Smooth muscle cell (in vitro differentiated cells): ENCODE measurements at regions not wholly inside any gene's neighbourhood (a gene's known extent, or its start where the extent isn't known, plus 50 kb on each side); places are given as distances from the start of the nearest gene placed in this dataset.

Experiments used
- DNase-seq: peaks from one replicate; lab custom pipeline; 2025; ENCODE audit not compliant: unreplicated experiment; lab: John Stamatoyannopoulos, UW
- H2AFZ ChIP-seq: fragments of 200-600 bp; sonication (generic); 2 replicates; pipeline ENCODE4 v1.6.0; 2016; ENCODE audit warnings: antibody characterized with exemption, low read depth, mild to moderate bottlenecking
- H3F3A ChIP-seq: fragments of 200-600 bp; sonication (generic); 2 replicates; pipeline ENCODE4 v1.6.0; 2017; ENCODE audit warnings: antibody characterized with exemption, low read depth
- H3K27ac ChIP-seq: fragments of 200-600 bp; sonication (generic); 2 replicates; pipeline ENCODE4 v1.5.1; 2016; ENCODE audit warnings: low read depth, mild to moderate bottlenecking
- H3K27me3 ChIP-seq: fragments of 200-600 bp; sonication (generic); 2 replicates; pipeline ENCODE4 v1.6.1; 2016; ENCODE audit warnings: low read depth, mild to moderate bottlenecking
- H3K36me3 ChIP-seq: fragments of 200-600 bp; sonication (generic); 2 replicates; pipeline ENCODE4 v1.5.1; 2016; ENCODE audit warnings: low read depth
- H3K4me1 ChIP-seq: fragments of 200-600 bp; sonication (generic); 2 replicates; pipeline ENCODE4 v1.5.1; 2016; ENCODE audit warnings: low read depth
- H3K4me2 ChIP-seq: fragments of 200-600 bp; sonication (generic); 2 replicates; pipeline ENCODE4 v1.6.0; 2016; ENCODE audit warnings: mild to moderate bottlenecking
- H3K4me3 ChIP-seq: fragments of 200-600 bp; sonication (generic); 2 replicates; pipeline ENCODE4 v1.5.1; 2016; ENCODE audit warnings: mild to moderate bottlenecking
- H3K79me2 ChIP-seq: fragments of 200-600 bp; sonication (generic); 2 replicates; pipeline ENCODE4 v1.6.0; 2016; ENCODE audit warnings: low read depth, mild to moderate bottlenecking
- H3K9ac ChIP-seq: fragments of 200-600 bp; sonication (generic); 2 replicates; pipeline ENCODE4 v1.6.0; 2016; ENCODE audit warnings: low read depth
- H3K9me3 ChIP-seq: fragments of 200-600 bp; sonication (generic); replicated peaks from 2 replicates; pipeline ENCODE4 v1.5.1; 2016; ENCODE audit warnings: low read depth
- H4K20me1 ChIP-seq: fragments of 200-600 bp; sonication (generic); 2 replicates; pipeline ENCODE4 v1.6.0; 2016; ENCODE audit warnings: low read depth
- CTCF ChIP-seq: fragments of 200-600 bp; sonication (generic); IDR thresholded peaks from 2 replicates; pipeline ENCODE4 v1.5.1; 2017; ENCODE audit warnings: borderline replicate concordance, mild to moderate bottlenecking, antibody characterized with exemption; ENCODE audit not compliant: insufficient read depth, poor library complexity, severe bottlenecking
- WGBS: methylation state at CpG from one replicate; pipeline ENCODE4 v1.1.7; 2016; ENCODE audit warnings: low lambda C conversion rate; 5-methylcytosine and 5-hydroxymethylcytosine counted together

- Histone ChIP-seq H3K4me2 (no peak overlapping the region), H3K4me3 (no peak overlapping the region), H3K27ac (no peak overlapping the region), H4K20me1 (no peaks in the 10 kb centered on the region), H3F3A (no peaks in the 10 kb centered on the region), H3K9me3 (no peaks in the 10 kb centered on the region), H3K36me3 (no peaks in the 10 kb centered on the region), H3K79me2 (no peaks in the 10 kb centered on the region), H3K4me1 (no peaks in the 10 kb centered on the region), H2AFZ (no peak overlapping the region), H3K27me3 (no peaks in the 10 kb centered on the region), H3K9ac (no peak overlapping the region)
- no peak for TF ChIP-seq CTCF
- DNase-seq, result no peak
- 92% methylated on average over 2 of the region's 2 CpGs for WGBS
These were observed 380.9 kb downstream of the DIRAS2 start for GRCh38 chr9:90261698-90262097.

DNA sequence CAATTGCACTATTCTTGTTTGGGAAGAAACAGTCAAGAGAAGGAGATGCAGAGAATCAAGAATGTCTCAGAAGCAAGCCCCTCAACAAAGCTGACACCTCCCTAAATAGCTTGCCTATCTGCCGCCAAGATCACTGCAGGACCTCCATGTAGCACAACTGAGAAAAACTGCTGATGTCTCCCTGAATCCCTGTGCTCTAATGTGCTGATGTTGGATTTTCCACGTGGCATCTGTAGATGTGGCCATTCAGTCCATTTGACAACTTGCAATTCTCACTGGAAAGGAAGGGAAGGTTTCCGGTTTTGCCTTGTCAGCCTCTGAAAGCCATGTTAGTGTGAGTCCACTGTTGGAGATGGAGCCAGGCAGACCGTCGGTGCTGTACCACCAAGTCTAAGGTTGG lies 374.0 kb downstream of the DIRAS2 start:
- H3K9ac ChIP-seq, result no peak overlapping the region
- no peak for TF ChIP-seq CTCF
- H3K27me3 ChIP-seq, result peaks cover 5% of the 10 kb centered on the region
- H3K4me1 ChIP-seq, result no peaks in the 10 kb centered on the region
- no peak overlapping the region for H2AFZ ChIP-seq
- H3K36me3 ChIP-seq, result no peaks in the 10 kb centered on the region
- H3K79me2 ChIP-seq, result no peaks in the 10 kb centered on the region
- no peak overlapping the region for H3K4me3 ChIP-seq
- H4K20me1 ChIP-seq, result no peaks in the 10 kb centered on the region
- H3F3A ChIP-seq, result no peaks in the 10 kb centered on the region
- 93% methylated on average over 5 of the region's 5 CpGs for WGBS
- DNase-seq, result no peak
- H3K9me3 ChIP-seq, result no peaks in the 10 kb centered on the region
- no peak overlapping the region for H3K4me2 ChIP-seq
- no peak overlapping the region for H3K27ac ChIP-seq

DNA sequence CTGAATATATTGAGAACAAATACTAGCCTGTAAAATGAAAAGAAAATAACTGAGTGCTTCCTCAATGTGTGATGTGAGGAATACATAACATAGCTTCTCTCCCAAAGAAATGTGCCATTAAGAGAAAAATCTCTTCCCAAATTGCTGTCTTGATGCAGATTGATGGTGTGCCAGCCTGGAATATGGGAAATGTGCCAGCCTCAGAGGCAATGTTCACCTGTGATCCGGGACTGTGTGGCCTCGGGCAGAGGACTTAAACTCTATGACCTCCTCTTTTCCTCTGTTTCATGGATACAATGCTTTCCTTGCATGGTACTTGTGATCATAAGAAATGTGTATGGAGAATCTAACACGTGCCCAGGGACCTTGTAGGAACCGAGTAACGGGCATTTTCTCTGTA lies 370.9 kb downstream of the DIRAS2 start:
- H4K20me1 ChIP-seq, result no peaks in the 10 kb centered on the region
- no peak for DNase-seq
- H3K4me3 ChIP-seq, result no peak overlapping the region
- H3K9ac ChIP-seq, result no peak overlapping the region
- H3K27ac ChIP-seq, result no peak overlapping the region
- no peaks in the 10 kb centered on the region for H3K79me2 ChIP-seq
- no peak overlapping the region for H2AFZ ChIP-seq
- TF ChIP-seq CTCF, result no peak
- 82% methylated on average over 5 of the region's 5 CpGs for WGBS
- H3K9me3 ChIP-seq, result no peaks in the 10 kb centered on the region
- H3K4me1 ChIP-seq, result no peaks in the 10 kb centered on the region
- H3K36me3 ChIP-seq, result no peaks in the 10 kb centered on the region
- H3K27me3 ChIP-seq, result peaks cover 5% of the 10 kb centered on the region
- H3F3A ChIP-seq, result no peaks in the 10 kb centered on the region
- no peak overlapping the region for H3K4me2 ChIP-seq

GRCh38 chr9:90274725-90275124 lies 367.9 kb downstream of the DIRAS2 start:
- Histone ChIP-seq H3K9me3 (no peaks in the 10 kb centered on the region), H3K9ac (no peak overlapping the region), H3K27ac (no peak overlapping the region), H3K4me3 (no peak overlapping the region), H3K36me3 (no peaks in the 10 kb centered on the region), H3F3A (no peaks in the 10 kb centered on the region), H3K4me2 (no peak overlapping the region), H3K79me2 (no peaks in the 10 kb centered on the region), H3K4me1 (no peaks in the 10 kb centered on the region), H4K20me1 (no peaks in the 10 kb centered on the region), H2AFZ (no peak overlapping the region), H3K27me3 (peaks cover 5% of the 10 kb centered on the region)
- WGBS, result 82% methylated on average over 4 of the region's 4 CpGs
- no peak for TF ChIP-seq CTCF
- no peak for DNase-seq
